GM13977 (cell line): ENCODE measurements at regions not wholly inside any gene's neighbourhood (a gene's known extent, or its start where the extent isn't known, plus 50 kb on each side); places are given as distances from the start of the nearest gene placed in this dataset.
"Not testable (repeated sequence)": the region's sequence is repeated elsewhere in the genome, so short reads cannot be mapped to it uniquely, and the experiment has no call there.

Experiments used
- DNase-seq: peaks from one replicate; pipeline ENCODE4 v3.0.0; 2012; ENCODE audit warnings: low spot score
- CTCF ChIP-seq: IDR thresholded peaks from 2 replicates; pipeline ENCODE4 v1.5.1; 2012; ENCODE audit warnings: mild to moderate bottlenecking, control low read depth; ENCODE audit not compliant: insufficient read depth; ENCODE audit errors: extremely low read depth, missing control alignments
- in situ Hi-C: fragments of 300-500 bp; cut with MboI; formaldehyde crosslinking; loops from one replicate; pipeline ENCODE4 v1.12.0; 2022; ENCODE audit warnings: low sequenced_read_pairs, low pct_unique_long_range_greater_than_20kb, mixed read lengths, inconsistent platforms; ENCODE audit not compliant: unreplicated experiment

DNA sequence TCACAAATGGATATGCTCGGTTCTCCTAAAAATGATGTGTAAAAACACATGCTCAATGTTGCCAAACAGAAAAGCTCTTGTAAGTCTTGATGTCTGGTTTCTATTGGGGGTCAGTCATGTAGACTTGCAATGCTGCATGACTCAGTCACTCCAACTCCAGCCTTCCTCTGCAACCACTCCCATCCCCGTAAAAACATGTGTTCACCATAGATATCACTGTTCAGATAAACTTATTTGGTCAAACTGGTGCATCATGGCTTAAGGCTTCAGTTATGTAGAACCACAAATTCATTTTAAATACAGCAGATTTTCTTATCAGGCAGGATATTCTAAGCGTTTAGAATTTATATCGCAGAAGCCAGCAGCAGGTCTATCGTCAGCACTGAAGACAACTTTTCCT, 298.4 kb upstream of the LUZP2 start:
- in situ Hi-C loops: no loop called here
- TF ChIP-seq CTCF: no peak
- no peak for DNase-seq

DNA sequence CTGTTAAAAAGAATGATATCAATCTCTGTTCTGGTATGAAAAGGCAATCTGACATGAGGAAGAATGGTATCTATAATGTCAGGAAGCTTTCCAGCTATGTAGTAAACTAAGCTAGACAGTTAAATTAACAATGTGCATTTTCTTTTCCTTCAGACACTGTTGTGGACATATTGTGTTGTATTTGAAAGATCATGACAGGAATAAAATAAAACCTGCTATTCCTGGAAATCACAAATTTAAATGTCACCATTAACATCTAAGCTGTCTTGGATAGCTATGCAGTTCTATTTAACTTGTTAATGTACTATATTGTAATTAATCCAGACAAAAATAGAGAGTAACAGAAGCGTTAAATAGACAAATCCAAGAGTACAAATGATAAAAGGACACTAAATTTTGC, 297.4 kb upstream of the LUZP2 start:
- no peak for DNase-seq
- no peak for TF ChIP-seq CTCF
- in situ Hi-C loops: no loop called here

- in situ Hi-C loops: no loop called here
- DNase-seq: no peak
- TF ChIP-seq CTCF: no peak
Observed at GRCh38 chr11:24206030-24206429, 290.8 kb upstream of the LUZP2 start.

GRCh38 chr11:24206511-24206910, 290.3 kb upstream of the LUZP2 start:
- no peak for TF ChIP-seq CTCF
- DNase-seq: no peak
- in situ Hi-C loops: no loop called here

- in situ Hi-C loops: no loop called here
- no peak for TF ChIP-seq CTCF
- DNase-seq: no peak
Observed at GRCh38 chr11:24216488-24216887, 280.4 kb upstream of the LUZP2 start.

DNA sequence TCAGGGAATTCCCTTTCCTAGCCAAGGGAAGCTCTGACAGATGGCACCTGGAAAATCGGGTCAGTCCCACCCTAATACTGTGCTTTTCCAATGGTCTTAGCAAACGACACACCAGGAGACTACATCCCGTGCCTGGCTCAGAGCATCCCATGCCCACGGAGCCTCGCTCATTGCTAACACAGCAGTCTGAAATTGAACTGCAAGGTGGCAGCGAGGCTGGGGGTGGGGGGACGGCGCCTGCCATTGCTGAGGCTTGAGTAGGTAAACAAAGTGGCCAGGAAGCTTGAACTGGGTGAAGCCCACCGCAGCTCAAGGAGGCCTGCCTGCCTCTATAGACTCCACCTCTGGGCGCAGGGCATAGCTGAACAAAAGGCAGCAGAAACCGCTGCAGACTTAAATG, 279.5 kb upstream of the LUZP2 start:
- in situ Hi-C loops, DNase-seq: not testable (repeated sequence)

GRCh38 chr11:24225501-24225900, 271.4 kb upstream of the LUZP2 start:
- no peak for TF ChIP-seq CTCF
- DNase-seq: no peak
- in situ Hi-C loops: no loop called here

GRCh38 chr11:24226606-24227005, 270.2 kb upstream of the LUZP2 start:
- TF ChIP-seq CTCF: no peak
- in situ Hi-C loops: no loop called here

More at GRCh38 chr11:24226606-24227005, 270.2 kb upstream of the LUZP2 start:
- no peak for DNase-seq
